ENCODE measurements at regions not wholly inside any gene's neighbourhood (a gene's known extent, or its start where the extent isn't known, plus 50 kb on each side); places are given as distances from the start of the nearest gene placed in this dataset.

DNA sequence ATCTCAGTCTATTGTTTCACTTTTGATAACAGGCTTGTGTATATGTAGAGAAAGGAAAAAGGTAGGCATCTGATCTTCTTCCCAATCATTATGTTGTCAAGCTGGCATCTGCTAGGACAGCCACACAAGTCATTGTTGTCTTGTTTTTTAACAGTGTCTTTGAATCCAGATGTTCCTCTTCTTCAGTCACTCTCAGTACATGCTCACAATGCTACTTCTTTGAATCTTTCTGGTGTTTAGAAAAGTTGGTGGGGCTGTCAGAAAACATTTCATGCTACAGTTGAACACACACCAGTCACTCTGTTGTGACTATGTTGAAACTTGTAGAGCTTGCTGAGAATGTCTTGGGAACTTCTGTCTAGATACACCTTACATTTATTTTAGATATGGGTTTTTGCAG is 1231.4 kb upstream of the MIR17HG start:
- no peak for DNase-seq

DNA sequence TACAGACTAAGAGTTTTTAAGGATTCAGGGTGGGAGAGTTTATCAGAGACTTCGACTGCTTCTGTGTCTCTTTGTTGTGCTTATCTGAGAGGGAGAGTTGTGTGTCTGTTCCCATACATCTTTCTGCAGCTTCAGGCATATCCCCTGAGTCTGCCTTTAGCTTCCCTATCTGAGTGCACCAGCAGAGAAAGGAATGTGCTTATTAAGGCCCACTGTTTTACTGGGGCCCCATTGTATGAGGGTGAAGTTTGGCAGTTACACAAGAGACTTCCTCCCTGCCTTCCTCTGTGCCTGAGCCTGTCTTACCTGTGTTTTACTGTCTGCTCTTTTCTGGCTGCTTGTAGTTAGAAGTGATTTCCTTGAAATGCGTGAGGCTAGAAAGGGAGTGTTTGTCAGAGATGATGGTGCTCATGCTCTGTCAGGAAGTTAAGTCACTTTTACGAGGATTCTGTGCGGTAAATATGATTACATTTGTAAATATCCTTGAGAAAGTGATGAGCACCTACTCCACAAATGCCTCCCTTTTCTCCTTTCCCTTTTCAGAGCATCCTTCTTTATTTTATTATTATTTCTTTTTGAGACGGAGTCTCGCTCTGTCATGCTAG is 1228.9 kb upstream of the MIR17HG start:
- DNase-seq, result no peak

DNA sequence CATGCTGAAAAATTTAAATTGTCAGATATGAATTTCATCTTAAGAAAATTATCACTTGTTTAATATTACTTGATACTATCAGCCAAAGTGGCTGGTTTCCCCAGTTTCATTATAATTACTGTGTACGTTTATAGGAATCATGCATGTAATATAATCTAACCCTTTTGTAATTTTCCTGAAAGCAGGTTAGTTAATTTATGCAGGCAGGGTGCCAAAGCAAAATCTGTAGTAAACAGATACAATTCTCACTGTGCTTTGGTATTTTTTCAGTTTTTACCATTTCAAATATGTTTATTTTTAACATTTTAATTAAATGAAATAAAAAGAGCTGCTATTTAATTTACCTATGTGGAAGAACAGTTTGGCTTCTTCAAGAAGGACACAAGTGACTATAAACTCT is 1227.5 kb upstream of the MIR17HG start:
- DNase-seq, result no peak

DNA sequence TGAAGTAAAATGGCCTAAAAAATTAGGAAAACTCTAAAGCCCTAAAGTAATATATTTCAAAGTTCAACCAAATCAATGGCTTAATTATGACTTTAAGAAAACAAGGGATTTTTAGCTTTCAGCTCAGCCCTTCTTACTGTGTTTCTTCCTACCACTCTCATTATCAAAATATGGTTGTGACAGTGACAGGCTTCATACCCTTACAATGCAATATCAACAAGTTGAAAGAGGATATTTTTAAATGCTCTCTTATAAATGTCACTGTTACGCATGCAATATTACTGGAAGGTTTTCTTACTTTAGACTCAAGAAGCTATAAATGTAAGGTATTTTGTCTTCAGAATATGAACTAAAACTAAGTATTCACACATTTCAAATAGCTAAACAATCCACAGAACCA is 1225.7 kb upstream of the MIR17HG start:
- DNase-seq, result no peak

DNA sequence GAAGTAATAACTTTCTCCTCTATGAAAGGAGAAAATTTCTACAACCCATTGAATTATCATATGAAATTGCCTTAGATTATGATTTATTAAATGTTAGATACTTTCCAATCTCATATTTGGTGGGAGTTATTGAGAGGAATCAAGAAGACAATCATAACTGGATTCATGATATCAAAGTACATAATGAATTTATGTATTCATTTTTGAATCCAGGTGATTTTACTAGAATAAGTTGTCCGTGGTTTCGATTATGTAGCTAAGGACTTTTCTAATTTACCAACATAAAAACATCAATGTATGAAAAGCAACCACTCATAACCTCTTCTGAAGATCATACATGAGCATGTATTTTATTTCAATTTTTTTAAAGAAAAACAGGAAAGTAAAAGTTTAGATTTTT is 1225.0 kb upstream of the MIR17HG start:
- DNase-seq, result no peak

DNA sequence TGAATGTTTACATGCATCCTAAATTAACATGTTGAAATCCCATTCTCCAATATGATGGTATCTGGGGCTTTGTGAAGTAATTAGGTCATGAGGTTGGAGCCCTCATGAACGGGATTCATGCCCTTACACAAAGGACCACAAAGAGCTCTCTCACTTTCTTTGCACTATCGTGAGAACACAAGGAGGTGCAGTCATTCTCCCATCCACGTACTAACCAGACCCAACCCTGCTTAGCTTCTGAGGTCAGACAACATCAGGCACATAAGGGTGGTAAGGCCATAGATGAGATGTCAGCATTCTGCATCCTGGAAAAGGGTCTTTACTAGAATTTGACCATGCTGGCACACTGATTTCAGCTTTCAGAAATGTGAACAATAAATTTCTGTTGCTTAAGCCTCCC is 1211.9 kb upstream of the MIR17HG start:
- DNase-seq, result no peak

DNA sequence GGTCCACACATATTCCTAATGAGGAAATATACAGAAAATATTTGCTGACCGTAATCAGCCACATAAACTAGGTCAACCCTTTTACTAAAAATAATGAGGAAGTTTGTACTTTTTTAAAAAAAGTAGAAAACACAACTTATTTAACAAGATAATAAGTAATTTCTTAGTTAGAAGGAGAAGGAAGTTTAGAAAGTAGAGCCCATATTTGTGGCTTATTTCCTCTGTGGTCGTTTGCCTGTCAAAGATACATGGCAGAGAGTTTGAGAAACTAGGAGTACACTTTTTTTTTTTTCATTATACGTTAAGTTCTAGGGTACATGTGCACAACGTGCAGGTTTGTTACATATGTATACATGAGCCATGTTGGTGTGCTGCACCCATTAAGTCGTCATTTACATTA is 1205.2 kb upstream of the MIR17HG start:
- no peak for DNase-seq

DNA sequence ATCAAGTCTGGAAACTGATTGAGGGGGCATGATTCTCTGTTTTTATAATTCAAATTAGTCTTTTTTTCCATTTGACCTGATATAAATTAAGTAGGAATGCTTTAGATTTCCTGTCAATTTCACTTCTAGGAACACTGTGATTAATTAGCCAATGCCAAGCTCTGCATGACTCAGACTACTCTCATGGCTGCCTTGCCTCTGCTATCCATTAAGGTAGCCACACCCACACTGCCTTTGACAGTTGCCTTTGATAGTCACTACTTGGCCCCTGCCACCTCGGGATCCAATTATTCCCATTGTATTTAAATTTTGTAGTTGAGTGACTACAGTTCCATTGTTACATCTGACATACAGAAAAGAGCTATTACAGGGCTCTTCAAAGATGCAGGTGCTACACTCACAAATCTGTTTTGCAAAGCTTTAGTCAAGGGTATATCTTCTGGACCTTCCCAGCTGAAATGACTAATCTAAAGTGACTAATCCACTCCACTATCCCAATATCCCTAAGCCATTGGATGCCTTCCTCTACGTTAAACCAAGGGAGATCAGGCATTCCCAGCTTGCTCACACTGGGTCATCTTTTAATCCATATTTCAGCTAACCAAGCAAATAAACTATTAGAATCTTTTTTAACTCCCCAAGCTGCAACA is 1193.1 kb upstream of the MIR17HG start:
- no peak for DNase-seq

DNA sequence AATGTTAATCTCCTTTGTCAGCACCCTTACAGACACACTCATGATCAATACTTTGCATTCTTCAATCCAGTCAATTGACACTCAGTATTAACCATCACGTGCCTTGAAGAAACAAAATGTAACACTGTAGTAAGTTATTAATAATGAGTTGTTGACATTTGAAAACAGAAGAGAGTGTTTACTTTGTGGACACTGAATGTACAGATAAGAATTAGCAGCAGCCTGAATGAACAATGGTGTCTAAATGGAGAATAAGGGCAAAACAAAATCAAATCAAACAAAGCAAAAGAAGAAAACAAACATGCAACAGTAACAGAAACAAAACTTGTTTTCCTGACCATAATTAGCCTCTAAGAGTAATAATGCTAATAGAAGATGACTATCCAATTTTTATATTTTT is 1191.1 kb upstream of the MIR17HG start:
- no peak for DNase-seq

DNA sequence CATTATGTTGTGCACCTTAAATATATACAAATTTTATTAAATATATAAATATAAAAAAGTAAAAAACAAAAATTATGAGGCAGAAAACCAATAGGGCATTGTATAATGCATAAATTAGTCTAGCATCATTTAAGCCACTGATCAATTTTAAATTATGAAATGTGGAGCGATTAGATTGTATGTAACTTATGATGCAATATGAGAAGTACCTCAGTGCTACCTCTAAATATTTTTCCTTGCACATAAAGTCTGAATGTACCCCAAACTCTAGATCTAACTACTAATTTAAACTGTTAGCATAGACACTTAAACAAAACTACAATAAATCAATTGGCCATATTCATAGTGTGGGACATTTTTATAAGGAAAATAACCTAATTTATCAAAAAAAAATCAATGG is 1178.5 kb upstream of the MIR17HG start:
- no peak for DNase-seq

DNA sequence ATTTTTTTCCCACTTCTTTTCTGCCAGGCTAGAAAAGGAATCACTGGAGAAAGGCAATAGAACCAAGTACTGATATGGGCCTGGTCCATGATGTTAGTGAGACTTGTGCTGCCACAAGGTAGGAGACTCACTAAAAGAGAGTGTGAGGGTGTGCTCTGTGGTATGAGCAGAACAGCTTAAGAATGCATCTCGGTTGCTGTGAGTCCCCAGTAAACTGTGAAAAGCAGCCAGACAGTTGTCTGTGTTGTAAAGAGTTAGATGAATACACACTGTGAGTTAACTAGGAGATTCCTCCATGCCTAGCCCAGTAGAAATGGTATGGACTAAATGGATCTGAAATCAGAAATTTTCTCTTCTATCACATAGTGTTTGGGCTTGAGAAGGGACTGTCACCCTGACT is 1177.3 kb upstream of the MIR17HG start:
- DNase-seq, result no peak

DNA sequence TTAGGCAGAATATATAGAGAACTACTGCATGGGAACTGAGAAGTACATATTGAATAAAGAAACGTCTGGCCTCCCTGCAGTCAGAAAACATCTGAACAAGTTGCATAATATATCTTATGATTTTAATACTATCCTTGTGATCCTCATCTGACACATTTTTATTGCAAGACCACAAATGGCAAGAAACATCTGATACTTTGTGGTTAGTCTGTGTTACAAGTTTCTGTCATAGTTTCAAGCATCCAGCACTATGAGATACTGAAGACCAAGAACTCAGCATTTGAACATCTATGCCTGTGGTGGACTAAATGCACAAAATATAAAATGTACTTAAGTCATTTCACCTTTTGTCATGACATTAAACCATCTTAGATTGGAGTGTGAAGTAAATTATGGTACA is 1175.8 kb upstream of the MIR17HG start:
- DNase-seq, result no peak

DNA sequence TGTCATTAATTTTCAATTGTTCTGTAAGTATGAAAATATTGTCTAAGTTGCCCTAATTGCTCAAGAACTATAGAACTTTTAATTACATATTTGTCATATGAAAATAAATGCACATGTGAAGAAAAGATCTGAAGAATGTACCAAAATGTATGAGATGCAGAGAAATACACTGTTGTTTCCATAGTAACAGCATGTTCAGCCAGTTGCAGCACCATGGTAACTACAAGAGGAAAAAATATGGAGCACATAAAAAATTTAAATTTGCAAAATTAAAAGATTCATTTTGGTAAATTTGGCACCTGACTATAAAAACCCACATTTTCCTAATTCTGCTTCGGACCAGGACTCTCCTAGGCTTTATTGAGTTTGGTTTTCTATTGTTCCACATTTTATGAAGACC is 1170.0 kb upstream of the MIR17HG start:
- no peak for DNase-seq

DNA sequence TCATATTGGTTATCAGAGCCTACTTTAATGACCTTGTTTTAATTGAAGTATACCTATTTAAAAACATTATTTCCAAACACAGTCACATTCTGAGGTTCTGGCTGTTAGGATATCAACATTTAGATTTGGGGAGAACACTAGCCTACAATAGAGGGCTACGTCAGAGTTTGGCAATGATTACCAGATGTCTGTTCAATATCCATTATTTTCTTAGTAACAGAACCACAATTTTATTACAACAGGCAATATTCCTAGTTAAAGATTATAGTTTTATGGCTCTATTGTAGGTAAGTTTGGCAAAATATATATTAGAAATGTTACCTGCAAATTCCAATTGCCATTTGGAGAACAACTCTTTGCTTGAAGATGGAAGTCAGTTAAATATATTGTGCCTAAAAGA is 1163.1 kb upstream of the MIR17HG start:
- no peak for DNase-seq

DNA sequence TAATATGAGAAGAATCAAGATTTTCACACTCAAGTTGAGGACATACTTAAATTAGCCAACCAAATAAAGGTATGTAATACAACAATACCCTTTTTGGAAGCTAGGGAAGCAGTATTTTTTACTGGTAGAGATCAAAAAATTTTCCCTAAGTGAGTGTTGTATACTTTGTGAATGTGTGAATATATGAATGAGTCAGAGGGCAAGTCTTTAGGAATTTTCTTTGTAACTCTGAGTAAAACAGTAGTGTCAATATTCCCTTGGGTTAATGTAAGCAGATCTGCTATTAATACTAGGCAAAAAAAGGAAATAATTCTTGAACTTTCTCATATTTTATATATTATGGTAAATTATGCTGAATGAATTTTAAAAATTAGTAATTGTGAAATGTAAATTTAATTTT is 1161.8 kb upstream of the MIR17HG start:
- DNase-seq, result no peak

DNA sequence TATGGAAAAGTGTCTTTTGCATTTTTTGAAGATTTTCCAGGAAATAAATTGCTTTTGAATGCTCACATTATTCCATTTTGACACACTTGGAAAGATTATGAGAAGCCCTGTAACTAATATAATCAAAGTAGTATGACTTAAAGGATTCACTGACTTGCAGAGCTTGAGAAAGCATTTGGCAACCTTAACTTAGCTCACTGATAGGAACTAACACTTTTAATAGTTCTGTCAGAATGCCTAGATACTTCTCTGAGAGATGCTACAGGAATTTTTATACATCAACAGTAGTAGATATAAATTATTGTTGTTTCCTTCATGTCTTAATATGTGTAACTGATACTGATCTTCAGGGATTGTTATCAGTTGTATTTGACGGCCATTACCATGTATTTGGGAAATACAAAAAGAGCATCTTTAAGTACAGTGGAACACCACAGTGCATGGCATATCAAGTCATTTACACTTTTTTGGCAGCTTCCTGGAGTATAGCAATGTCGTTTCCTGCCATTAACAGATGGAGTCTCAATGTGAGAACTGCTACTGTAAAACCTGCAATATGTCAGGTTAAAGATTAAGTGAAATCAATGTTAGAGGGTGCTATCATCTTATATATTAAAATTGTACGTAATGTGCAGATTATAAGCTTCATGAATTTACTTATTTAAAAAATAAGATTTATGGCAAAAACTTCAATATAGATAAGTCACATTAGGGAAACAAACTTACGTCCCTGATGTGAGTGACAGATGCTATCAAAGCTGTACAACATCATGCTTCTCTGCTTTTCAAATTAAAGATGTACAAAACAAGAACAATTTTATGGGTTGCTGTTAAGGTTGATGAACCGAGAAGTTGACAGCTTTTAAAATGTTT is 1159.8 kb upstream of the MIR17HG start:
- DNase-seq, result no peak

DNA sequence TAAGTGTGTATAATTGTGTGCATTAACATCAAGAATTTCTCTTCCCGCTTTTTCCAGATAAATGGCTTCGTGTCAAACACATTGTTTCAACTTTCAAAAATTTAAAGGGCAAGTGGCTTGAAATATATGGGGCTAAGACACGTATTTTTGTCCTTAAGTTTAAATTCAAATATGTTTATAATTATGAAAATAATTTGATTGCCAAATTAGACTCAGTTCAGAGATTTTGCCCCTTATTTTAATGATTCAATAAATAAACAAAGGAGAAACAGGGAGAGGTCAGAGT is 1159.2 kb upstream of the MIR17HG start:
- no peak for DNase-seq

DNA sequence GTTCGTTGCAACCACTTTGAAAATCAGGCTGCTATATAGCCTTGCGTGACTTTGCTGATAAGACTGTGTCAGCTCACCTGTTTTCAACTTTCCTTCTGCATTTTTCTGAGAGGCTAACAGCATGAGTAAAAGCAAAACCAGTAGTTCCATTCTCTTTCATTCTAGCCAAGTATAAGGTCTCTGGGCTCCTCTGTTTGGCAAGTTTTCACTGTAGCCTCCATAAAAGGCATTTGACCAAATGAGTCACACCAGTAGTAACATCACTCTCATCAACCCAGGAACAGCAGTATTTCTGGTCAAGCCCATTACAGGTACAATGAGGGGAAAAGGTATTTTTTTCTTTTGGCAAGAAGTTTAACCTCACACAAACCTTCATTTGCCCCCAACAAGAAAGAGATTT is 1149.8 kb upstream of the MIR17HG start:
- DNase-seq, result no peak

DNA sequence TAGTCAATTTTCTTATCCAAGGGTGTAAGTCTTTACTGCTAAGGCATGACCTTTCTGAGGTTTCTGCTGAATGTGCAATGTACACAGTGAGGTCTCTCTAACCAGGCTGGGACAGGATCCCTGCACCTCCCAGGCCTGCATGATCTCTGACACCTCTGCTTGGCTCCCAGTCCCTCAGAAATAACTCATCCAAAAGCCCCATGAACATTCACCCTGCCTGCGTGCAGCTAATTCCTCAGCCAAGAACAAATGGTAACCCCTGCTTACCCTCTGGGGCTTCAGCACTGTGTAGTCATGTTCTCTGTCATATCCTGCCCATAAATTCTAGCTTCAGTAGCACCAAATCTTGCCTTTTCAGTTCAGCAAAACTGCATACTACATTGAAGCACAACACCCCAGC is 1146.3 kb upstream of the MIR17HG start:
- no peak for DNase-seq

DNA sequence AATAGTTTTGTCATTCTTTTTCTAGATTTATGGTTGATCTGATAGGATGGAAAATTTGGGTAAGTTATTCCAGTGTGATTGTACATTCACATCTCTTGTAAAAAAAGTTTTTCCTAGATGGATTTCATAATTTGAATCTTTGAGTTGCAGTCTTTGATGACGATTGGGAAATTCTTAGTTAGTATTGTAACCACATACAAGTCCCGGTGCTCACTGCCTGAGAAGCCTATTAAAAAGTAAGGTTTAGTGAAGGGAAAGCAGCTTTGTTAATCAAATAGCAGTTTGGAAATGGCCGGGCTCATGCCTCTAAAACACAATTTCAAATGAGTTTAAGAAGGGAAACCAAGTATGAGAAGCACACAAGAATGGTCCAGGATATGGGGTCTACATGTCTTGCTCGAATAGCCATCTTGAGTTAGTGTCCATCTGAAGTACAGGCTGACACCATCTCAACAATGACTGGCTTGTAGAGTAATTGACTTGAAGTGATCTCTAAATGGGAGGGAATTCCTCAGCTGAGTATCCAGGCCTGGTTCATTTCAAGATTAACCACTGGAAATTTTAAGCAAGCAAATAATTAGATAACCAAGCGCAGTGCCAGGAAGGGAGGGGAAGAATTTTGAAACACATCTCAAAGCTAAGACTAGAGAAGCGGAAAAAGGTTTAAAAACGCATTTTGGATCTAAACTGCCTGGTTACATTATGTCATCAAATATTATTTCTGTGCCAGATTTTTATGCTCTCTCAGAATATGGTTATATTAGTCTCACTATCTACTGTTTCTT is 1145.6 kb upstream of the MIR17HG start:
- no peak for DNase-seq

DNA sequence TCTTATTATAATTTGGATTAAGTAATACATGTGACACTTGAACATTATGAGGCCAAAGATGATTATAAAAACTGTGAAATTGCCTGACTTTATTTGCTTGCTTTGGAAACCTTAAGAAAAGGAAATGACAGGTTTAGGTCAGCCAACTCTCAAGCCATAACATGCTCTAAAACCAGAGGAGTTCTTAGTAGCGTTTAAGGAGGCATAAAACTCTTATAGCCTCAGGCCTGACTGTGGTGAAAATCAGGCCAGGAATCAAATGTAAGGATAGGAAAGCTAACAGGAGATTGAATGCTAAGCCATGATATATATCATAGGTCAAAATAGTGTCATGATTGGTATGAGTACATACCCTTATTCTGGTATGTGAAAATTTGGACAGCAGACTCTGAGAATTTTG is 1142.4 kb upstream of the MIR17HG start:
- DNase-seq, result no peak

DNA sequence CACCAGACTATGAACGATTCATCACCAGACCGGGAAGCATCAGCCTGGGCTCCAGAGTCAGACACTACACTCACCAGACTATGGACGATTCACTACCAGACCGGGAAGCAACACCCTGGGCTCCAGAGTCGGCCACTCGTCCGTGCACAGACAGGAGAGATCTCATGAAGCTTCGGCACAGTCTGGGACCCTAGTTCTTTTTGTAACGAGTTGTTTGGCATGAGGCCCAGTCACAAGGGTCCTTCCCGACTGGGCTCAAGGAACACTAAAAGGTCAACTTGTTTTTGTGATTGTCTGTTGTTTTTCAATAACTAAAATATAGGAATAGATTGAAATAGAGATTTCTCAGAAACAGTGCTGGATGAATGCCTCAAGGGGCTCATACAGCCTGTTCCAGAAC is 1141.6 kb upstream of the MIR17HG start:
- DNase-seq, result no peak

DNA sequence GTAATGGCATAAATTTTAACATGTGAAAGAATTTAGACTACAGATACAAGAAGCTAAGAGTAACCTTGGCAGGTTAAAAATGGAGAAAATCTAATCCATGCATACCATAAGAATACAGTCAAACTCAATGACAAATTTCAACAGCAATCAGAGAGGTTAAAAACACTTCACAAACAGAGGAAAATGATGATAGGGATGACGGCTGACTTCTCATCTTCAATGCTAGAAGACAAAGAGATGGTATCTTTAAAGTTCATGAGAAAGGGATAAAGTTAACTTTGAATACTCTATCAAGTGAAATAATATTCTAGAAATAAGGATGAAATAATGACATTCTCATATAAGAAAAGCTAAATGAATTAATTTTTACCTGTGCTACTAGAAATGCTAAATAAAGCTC is 1130.2 kb upstream of the MIR17HG start:
- no peak for DNase-seq

DNA sequence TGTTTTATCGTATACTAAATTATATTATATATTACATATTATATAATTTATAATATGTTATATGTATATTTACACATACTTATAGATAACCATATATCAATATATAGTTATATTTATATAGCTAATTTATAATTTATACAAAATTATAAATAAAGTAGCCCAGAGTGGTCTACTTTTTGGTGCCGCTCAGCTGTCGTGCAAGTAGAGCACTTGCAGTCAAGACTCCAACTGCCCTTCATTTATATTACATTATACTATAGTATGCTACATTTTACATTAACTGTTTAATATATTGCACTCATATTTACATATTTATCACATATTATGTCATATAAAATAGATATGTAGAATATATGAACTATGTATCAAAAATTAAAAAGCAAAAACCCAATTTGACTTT is 1124.7 kb upstream of the MIR17HG start:
- DNase-seq, result no peak
